ENCODE measurements at regions not wholly inside any gene's neighbourhood (a gene's known extent, or its start where the extent isn't known, plus 50 kb on each side); places are given as distances from the start of the nearest gene placed in this dataset.

DNA sequence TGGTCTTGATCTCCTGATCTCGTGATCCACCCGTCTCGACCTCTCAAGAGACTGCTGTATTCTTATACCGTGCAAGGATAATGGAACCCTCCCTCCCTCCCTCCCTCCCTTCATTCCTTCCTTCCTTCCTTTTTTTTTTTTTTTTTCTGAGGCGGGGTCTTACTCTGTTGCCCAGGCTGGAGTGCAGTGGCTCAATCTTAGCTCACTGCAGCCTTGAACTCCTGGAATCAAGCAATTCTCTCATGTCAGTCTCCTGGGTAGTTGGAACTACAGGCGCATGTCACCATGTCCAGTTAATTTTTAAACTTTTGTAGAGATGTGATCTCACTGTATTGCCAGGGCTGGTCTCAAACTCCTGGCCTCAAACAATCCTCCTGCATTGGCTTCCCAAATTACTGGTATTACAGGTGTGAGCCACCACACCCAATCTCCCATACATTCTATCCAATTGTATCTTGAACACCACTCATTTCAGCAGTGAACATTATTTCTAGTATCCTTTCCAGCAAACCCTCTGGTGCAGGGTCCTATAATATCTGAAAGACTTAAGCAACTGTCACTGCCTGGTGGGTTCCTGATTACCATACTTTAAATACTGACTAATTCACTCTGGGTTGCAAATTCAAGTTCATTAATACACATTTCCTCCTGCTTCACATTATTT is 210.0 kb upstream of the ZNF217 start:
- no peak overlapping the region for H3K9ac ChIP-seq (ENCODE audit: low read depth, low read length)
- H3K4me3 ChIP-seq (ENCODE audit: low read depth, low read length): no peak overlapping the region
- H3K36me3 ChIP-seq (ENCODE audit: control insufficient read depth, insufficient read depth, low read length): no peaks in the 10 kb centered on the region
- H3K9me3 ChIP-seq (ENCODE audit: control insufficient read depth, insufficient read depth, low read length): no peaks in the 10 kb centered on the region
- no peaks in the 10 kb centered on the region for H3K27me3 ChIP-seq (ENCODE audit: control insufficient read depth, insufficient read depth, low read length)
- H3K27ac ChIP-seq (ENCODE audit: low read depth, low read length): no peak overlapping the region
- peaks cover 3% of the 10 kb centered on the region; the same call in 1 of the 2 replicates for H3K4me1 ChIP-seq (ENCODE audit: control insufficient read depth, insufficient read depth, low read length)

DNA sequence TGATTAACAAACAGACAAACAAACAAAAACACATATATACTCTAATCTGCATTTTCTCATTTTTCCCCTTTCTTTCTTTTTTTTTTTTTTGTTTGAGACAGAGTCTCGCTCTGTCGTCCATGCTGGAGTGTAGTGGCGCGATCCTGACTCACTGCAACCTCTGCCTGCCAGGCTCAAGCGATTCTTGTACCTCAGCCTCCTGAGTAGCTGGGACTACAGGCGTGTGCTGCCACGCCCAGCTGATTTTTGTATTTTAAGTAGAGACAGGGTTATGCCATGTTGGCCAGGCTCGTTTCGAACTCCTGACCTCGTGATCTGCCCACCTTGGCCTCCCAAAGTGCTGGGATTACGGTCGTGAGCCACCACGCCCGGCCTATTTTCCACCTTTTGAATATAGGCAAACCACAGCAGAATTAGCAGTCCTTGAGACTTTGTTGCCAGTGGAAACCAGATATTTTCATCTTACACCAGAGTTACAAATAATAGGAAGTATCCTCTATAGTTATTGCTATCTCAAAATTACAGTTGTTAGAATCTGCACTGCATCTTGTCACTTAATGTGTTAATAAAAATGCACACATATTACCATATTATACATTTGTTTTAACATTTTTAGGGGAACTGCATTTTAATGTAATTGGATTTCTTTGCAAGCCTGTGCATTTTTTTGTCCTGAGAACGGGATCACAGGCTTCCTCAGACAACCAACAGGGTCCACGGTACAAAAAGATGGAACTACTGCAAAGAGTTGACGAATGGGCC is 208.2 kb upstream of the ZNF217 start:
- H3K27me3 ChIP-seq (ENCODE audit: control insufficient read depth, insufficient read depth, low read length): no peaks in the 10 kb centered on the region
- no peak overlapping the region for H3K4me3 ChIP-seq (ENCODE audit: low read depth, low read length)
- no peak overlapping the region for H3K9ac ChIP-seq (ENCODE audit: low read depth, low read length)
- no peaks in the 10 kb centered on the region for H3K9me3 ChIP-seq (ENCODE audit: control insufficient read depth, insufficient read depth, low read length)
- peaks cover 2% of the 10 kb centered on the region; the same call in 1 of the 2 replicates for H3K4me1 ChIP-seq (ENCODE audit: control insufficient read depth, insufficient read depth, low read length)
- no peaks in the 10 kb centered on the region for H3K36me3 ChIP-seq (ENCODE audit: control insufficient read depth, insufficient read depth, low read length)
- no peak overlapping the region for H3K27ac ChIP-seq (ENCODE audit: low read depth, low read length)

DNA sequence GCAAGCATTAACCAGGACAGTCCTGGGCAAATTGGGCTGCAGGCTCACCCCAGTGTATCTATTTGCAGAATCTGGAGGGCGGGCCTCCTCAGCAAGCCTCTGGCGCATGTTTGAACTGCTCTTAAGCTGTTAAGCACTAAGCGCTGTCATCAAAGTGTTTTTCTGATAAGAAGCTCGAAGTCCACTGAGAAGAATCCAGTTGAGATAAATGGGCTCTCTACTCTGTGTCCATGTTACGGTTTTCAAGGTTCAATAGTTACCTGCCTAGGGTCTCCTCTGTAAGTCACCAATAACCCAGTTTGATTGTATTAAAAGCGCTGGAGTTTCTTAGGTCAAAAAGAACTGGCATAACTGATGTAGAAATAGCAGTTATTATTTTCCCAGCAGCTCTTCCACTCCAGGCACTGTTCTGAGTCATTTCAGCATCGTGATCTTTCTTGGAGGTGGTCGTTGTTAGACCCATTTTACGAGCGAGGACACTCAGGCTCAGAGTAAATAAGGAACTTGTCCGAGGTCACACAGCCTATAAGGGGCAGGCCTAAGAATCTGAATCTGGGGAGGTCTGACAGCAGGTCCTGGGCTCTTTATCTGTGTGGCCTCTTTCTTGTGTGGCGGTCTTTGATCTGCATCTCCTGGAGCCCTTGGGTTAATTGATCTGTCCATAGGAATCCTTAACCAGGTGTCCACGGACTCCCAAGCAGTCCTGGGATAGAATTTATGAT is 207.4 kb upstream of the ZNF217 start:
- H3K36me3 ChIP-seq (ENCODE audit: control insufficient read depth, insufficient read depth, low read length): no peaks in the 10 kb centered on the region
- no peak overlapping the region for H3K9ac ChIP-seq (ENCODE audit: low read depth, low read length)
- no peaks in the 10 kb centered on the region for H3K9me3 ChIP-seq (ENCODE audit: control insufficient read depth, insufficient read depth, low read length)
- no peak overlapping the region for H3K4me3 ChIP-seq (ENCODE audit: low read depth, low read length)
- H3K27me3 ChIP-seq (ENCODE audit: control insufficient read depth, insufficient read depth, low read length): no peaks in the 10 kb centered on the region
- H3K27ac ChIP-seq (ENCODE audit: low read depth, low read length): no peak overlapping the region
- H3K4me1 ChIP-seq (ENCODE audit: control insufficient read depth, insufficient read depth, low read length): no peaks in the 10 kb centered on the region; the same call in 1 of the 2 replicates

DNA sequence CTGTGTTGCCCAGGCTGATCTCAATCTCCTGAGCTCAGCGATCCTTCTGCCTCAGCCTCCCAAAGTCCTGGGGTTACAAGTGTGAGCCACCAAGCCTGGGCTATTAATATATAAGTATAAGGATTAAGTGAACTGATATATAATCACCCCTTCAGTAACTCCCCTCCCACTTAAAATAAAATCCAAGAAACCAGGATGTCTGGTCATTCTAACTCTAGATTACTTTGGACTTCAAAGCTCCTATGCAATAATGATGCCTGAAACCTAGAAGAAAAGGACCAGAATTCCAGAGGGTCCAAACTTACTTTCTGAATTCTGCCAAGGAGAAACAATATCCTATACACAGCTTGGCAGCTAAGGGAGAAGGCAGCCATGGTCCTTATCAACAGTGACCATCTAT is 206.8 kb upstream of the ZNF217 start:
- H3K9ac ChIP-seq (ENCODE audit: low read depth, low read length): no peak overlapping the region
- H3K36me3 ChIP-seq (ENCODE audit: control insufficient read depth, insufficient read depth, low read length): no peaks in the 10 kb centered on the region
- no peak overlapping the region for H3K27ac ChIP-seq (ENCODE audit: low read depth, low read length)
- H3K9me3 ChIP-seq (ENCODE audit: control insufficient read depth, insufficient read depth, low read length): no peaks in the 10 kb centered on the region
- H3K27me3 ChIP-seq (ENCODE audit: control insufficient read depth, insufficient read depth, low read length): no peaks in the 10 kb centered on the region
- no peaks in the 10 kb centered on the region; the same call in 1 of the 2 replicates for H3K4me1 ChIP-seq (ENCODE audit: control insufficient read depth, insufficient read depth, low read length)
- H3K4me3 ChIP-seq (ENCODE audit: low read depth, low read length): no peak overlapping the region

DNA sequence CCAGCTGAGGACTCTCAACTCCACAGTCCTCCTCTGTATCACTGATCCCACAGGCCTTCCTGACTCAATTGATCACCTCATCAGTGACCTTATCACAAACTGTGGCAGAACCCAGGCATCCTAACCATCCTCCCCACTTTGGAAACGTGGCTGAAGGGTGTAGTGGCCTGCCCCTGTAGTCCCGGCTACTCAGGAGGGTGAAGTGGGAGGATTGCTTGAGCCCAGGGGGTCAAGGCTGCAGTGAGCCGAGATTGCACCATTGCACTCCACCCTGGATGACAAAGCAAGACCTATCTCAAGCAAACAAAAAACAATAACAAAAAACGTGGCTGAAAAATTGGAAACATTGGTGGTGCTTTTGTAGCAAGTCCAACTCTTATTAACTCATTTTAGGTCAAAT is 203.4 kb upstream of the ZNF217 start:
- Histone ChIP-seq H3K27me3 (ENCODE audit: control insufficient read depth, insufficient read depth, low read length) (no peaks in the 10 kb centered on the region), H3K4me1 (ENCODE audit: control insufficient read depth, insufficient read depth, low read length) (no peaks in the 10 kb centered on the region; the same call in 1 of the 2 replicates), H3K9me3 (ENCODE audit: control insufficient read depth, insufficient read depth, low read length) (no peaks in the 10 kb centered on the region), H3K27ac (ENCODE audit: low read depth, low read length) (no peak overlapping the region), H3K36me3 (ENCODE audit: control insufficient read depth, insufficient read depth, low read length) (no peaks in the 10 kb centered on the region), H3K4me3 (ENCODE audit: low read depth, low read length) (no peak overlapping the region), H3K9ac (ENCODE audit: low read depth, low read length) (no peak overlapping the region)

DNA sequence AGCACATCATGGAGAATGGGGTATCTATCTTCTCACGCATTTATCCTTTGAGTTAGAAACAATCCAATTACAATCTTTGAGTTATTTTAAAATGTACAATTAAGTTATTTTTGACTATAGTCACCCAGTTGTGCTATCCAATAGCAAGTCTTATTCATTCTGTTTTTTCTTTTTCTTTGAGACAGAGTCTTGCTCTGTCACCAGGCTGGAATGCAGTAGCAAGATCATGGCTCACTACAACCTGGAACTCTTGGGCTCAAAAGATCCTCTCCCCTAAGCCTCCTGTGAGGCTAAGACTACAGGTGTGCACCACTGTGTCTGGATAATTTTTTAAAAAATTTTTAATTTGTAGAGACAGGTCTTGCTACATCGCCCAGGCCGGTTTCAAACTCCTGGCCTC is 201.5 kb upstream of the ZNF217 start:
- no peak overlapping the region for H3K4me3 ChIP-seq (ENCODE audit: low read depth, low read length)
- no peaks in the 10 kb centered on the region for H3K36me3 ChIP-seq (ENCODE audit: control insufficient read depth, insufficient read depth, low read length)
- no peak overlapping the region for H3K27ac ChIP-seq (ENCODE audit: low read depth, low read length)
- no peak overlapping the region for H3K9ac ChIP-seq (ENCODE audit: low read depth, low read length)
- H3K27me3 ChIP-seq (ENCODE audit: control insufficient read depth, insufficient read depth, low read length): no peaks in the 10 kb centered on the region
- peaks cover 11% of the 10 kb centered on the region for H3K4me1 ChIP-seq (ENCODE audit: control insufficient read depth, insufficient read depth, low read length)
- no peaks in the 10 kb centered on the region for H3K9me3 ChIP-seq (ENCODE audit: control insufficient read depth, insufficient read depth, low read length)

DNA sequence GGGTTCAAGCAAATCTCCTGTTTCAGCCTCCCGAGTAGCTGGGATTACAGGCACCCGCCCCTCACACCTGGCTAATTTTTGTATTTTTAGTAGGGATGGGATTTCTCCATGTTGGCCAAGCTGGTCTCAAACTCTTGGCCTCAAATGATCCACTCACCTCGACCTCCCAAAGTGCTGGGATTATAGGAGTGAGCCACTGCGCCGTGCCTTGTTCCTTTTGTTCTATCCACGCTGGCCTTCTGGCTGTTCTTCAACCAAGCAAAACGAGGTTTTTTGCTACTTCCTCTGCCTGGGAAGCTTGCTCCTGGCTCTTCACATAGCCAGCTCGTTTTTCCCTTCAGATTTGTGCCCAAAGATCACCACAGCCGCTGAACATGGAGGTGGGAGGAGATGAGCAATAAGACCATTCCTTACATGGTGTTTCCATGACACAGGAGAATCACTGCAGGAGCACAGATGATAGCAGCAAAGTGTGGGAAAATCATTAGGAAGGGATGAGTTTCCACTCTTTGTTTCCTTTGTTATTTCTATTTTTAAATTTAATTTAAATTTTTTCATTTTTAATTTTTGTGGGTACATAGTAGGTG is 201.0 kb upstream of the ZNF217 start:
- peaks cover 16% of the 10 kb centered on the region for H3K4me1 ChIP-seq (ENCODE audit: control insufficient read depth, insufficient read depth, low read length)
- H3K27ac ChIP-seq (ENCODE audit: low read depth, low read length): no peak overlapping the region
- no peaks in the 10 kb centered on the region for H3K36me3 ChIP-seq (ENCODE audit: control insufficient read depth, insufficient read depth, low read length)
- no peak overlapping the region for H3K9ac ChIP-seq (ENCODE audit: low read depth, low read length)
- H3K9me3 ChIP-seq (ENCODE audit: control insufficient read depth, insufficient read depth, low read length): no peaks in the 10 kb centered on the region
- H3K4me3 ChIP-seq (ENCODE audit: low read depth, low read length): no peak overlapping the region
- no peaks in the 10 kb centered on the region for H3K27me3 ChIP-seq (ENCODE audit: control insufficient read depth, insufficient read depth, low read length)

DNA sequence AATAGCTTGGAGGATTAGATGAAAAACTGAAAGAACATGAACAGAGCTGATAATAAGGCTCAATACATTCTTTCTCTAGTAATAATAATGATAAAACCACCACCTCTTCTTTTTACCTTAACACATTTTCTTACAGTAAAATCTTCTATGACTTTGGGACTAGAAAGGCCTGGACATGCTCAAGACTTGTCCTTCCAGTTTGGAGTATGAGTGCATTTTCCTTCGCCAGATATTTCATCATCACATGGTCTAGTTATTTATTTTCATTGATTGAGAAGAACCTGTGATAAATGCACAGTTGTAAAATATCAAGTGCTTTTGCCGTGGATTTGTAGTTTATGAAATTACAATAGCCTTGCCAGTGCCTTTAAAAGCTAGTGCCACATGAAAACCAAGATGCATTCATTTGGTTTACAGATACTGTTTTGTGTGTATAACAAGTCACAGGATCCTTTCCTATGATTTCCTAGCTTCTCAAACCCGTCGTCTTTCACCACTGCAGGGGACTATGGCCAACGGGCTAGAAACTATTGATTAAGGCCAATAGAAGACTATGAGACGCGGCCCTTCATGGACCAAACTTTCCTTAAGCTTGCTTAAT is 200.2 kb upstream of the ZNF217 start:
- H3K9ac ChIP-seq (ENCODE audit: low read depth, low read length): no peak overlapping the region
- H3K27me3 ChIP-seq (ENCODE audit: control insufficient read depth, insufficient read depth, low read length): no peaks in the 10 kb centered on the region
- H3K4me3 ChIP-seq (ENCODE audit: low read depth, low read length): no peak overlapping the region
- peaks cover 22% of the 10 kb centered on the region for H3K4me1 ChIP-seq (ENCODE audit: control insufficient read depth, insufficient read depth, low read length)
- H3K36me3 ChIP-seq (ENCODE audit: control insufficient read depth, insufficient read depth, low read length): no peaks in the 10 kb centered on the region
- H3K9me3 ChIP-seq (ENCODE audit: control insufficient read depth, insufficient read depth, low read length): no peaks in the 10 kb centered on the region
- H3K27ac ChIP-seq (ENCODE audit: low read depth, low read length): no peak overlapping the region

DNA sequence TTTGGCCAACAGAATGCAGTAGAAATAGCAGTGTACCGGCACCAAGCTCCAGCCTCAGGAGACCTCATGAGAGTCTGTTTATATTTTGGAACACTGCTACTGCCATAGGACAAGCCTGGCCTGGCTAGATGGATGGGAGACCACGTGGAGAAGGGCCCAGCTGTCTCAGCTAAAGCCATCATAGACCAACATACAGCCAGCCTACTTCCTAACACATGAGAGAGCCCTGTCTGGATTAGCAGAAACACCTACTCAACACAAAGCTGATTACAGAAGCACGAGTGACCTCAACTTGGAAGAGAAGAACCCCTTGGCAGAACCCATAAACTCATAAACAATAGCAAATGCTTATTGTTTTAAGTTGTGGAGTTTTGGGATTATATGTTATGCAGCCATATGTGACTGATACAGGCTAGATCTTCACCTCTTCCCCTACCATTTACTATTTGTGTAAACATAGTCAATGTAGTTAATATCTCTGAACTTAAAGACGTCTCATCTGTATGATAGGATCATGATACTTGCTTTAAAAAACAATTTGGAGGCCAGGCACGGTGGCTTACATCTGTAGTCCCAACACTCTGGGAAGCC is 199.4 kb upstream of the ZNF217 start:
- H3K4me1 ChIP-seq (ENCODE audit: control insufficient read depth, insufficient read depth, low read length): peaks cover 22% of the 10 kb centered on the region
- no peaks in the 10 kb centered on the region for H3K27me3 ChIP-seq (ENCODE audit: control insufficient read depth, insufficient read depth, low read length)
- no peak overlapping the region for H3K4me3 ChIP-seq (ENCODE audit: low read depth, low read length)
- no peaks in the 10 kb centered on the region for H3K36me3 ChIP-seq (ENCODE audit: control insufficient read depth, insufficient read depth, low read length)
- no peak overlapping the region for H3K9ac ChIP-seq (ENCODE audit: low read depth, low read length)
- no peak overlapping the region for H3K27ac ChIP-seq (ENCODE audit: low read depth, low read length)
- H3K9me3 ChIP-seq (ENCODE audit: control insufficient read depth, insufficient read depth, low read length): no peaks in the 10 kb centered on the region

DNA sequence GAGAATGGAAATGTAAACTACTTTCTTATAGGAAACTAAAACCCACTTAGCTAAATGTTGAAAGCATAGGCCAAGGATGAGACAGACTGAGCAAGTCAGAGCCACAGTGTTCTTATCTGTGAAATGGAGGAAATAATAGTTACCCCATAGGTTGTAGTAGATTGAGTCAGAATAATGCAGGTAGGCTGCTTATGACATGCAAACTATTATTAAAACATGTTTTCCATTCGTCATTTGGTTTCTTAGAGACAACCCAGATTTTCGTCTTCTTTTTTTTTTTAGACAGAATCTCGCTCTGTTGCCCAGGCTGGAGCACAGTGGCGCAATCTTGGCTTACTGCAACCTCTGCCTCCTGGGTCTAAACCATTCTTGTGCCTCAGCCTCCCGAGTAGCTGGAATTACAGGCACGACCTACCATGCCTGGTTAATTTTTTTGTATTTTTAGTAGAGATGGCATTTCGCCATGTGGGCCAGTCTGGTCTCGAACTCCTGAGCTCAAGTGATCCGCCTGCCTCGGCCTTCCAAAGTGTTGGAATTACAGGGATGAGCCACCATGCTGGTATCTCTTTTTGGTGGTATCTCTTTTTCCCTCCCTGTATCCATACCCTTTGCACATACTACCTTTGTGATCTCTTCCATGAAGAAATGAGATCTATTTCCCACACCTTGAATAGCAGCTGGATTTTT is 196.5 kb upstream of the ZNF217 start:
- no peaks in the 10 kb centered on the region for H3K36me3 ChIP-seq (ENCODE audit: control insufficient read depth, insufficient read depth, low read length)
- no peaks in the 10 kb centered on the region for H3K9me3 ChIP-seq (ENCODE audit: control insufficient read depth, insufficient read depth, low read length)
- no peak overlapping the region for H3K4me3 ChIP-seq (ENCODE audit: low read depth, low read length)
- no peaks in the 10 kb centered on the region for H3K27me3 ChIP-seq (ENCODE audit: control insufficient read depth, insufficient read depth, low read length)
- peaks cover 34% of the 10 kb centered on the region for H3K4me1 ChIP-seq (ENCODE audit: control insufficient read depth, insufficient read depth, low read length)
- no peak overlapping the region; the same call in 1 of the 2 replicates for H3K9ac ChIP-seq (ENCODE audit: low read depth, low read length)
- peak overlapping the region; percentile 70 for H3K27ac ChIP-seq (ENCODE audit: low read depth, low read length)
